NB4 (cell line): ENCODE measurements at regions not wholly inside any gene's neighbourhood (a gene's known extent, or its start where the extent isn't known, plus 50 kb on each side); places are given as distances from the start of the nearest gene placed in this dataset.

Experiments used
- DNase-seq: peaks from one replicate; pipeline ENCODE4 v3.0.0; 2010; ENCODE audit warnings: low read depth
- H3K4me3 ChIP-seq: one replicate; pipeline ENCODE4 v1.5.1; 2011; ENCODE audit warnings: mild to moderate bottlenecking, low read depth, low read length, moderate library complexity
- MYC ChIP-seq: IDR thresholded peaks from 2 replicates; pipeline ENCODE4 v1.6.1; 2011; ENCODE audit warnings: low read depth, low read length
- POLR2A ChIP-seq: IDR thresholded peaks from 2 replicates; pipeline ENCODE4 v1.6.1; 2011; ENCODE audit warnings: mild to moderate bottlenecking; ENCODE audit not compliant: insufficient read length; ENCODE audit errors: extremely low read depth
- TF ChIP-seq, protein P1 (sequence below): IDR thresholded peaks from one replicate; pipeline ENCODE4 v1.5.1; 2012; ENCODE audit warnings: low read depth, low read length
- TF ChIP-seq, protein P2 (sequence below): IDR thresholded peaks from 2 replicates; pipeline ENCODE4 v1.6.1; 2011; ENCODE audit warnings: low read depth, low read length

DNA sequence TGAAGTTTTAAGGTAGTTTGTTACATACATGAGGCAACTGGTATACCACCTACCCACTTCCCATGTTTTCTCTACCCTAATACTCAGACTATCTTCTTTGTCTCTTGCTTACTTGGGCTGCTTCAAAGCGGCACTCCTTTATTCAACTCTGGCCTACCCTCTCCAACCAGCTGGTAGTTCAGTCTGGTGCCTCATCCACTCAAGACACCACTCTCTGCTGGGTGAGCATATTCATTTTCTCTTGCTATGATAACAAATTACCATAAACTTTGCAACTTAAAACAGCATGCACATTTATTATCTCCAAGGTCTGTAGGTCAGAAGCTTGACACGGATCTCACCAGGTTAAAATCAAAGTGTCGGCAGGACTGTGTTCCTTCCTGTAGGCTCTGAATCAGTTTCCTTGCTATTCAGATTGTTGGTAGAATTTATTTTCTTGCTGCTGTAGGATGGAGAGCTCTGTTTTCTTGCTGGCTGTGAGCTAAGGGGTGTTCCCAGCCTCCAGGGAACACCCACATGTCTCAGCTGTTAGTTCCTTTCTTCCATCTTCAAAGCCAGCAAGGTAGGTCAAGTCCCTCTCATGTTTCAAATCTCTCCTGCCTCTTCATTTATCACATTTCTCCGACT is 666.0 kb downstream of the DIAPH3 start:
- TF ChIP-seq, protein P1, sequence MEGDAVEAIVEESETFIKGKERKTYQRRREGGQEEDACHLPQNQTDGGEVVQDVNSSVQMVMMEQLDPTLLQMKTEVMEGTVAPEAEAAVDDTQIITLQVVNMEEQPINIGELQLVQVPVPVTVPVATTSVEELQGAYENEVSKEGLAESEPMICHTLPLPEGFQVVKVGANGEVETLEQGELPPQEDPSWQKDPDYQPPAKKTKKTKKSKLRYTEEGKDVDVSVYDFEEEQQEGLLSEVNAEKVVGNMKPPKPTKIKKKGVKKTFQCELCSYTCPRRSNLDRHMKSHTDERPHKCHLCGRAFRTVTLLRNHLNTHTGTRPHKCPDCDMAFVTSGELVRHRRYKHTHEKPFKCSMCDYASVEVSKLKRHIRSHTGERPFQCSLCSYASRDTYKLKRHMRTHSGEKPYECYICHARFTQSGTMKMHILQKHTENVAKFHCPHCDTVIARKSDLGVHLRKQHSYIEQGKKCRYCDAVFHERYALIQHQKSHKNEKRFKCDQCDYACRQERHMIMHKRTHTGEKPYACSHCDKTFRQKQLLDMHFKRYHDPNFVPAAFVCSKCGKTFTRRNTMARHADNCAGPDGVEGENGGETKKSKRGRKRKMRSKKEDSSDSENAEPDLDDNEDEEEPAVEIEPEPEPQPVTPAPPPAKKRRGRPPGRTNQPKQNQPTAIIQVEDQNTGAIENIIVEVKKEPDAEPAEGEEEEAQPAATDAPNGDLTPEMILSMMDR, result no peak
- TF ChIP-seq, protein P2, sequence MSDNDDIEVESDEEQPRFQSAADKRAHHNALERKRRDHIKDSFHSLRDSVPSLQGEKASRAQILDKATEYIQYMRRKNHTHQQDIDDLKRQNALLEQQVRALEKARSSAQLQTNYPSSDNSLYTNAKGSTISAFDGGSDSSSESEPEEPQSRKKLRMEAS, result no peak
- TF ChIP-seq MYC, result no peak
- no peak for TF ChIP-seq POLR2A
- no peak overlapping the region for H3K4me3 ChIP-seq
- no peak for DNase-seq

DNA sequence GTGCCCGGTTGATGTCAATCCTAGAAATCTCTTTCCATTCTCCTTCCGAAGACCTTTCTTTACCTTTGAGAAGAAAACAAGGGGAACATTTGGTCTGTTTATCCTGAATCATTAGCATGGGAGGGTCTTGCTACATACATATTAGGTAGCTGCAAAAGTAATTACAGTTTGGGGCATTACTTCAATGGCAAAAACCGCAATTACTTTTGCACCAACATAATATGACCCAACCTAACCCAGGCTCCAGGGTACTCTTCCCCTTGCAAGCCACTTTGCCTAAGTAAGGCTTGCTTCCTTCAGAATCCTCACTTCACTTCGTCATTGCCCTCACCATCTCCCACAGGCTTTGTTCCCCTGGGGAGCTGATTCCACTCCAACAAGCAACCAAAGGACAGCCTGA is 662.7 kb downstream of the DIAPH3 start:
- no peak for DNase-seq
- no peak overlapping the region for H3K4me3 ChIP-seq
- no peak for TF ChIP-seq POLR2A
- TF ChIP-seq, protein P1, result no peak
- no peak for TF ChIP-seq MYC
- TF ChIP-seq, protein P2, result no peak

DNA sequence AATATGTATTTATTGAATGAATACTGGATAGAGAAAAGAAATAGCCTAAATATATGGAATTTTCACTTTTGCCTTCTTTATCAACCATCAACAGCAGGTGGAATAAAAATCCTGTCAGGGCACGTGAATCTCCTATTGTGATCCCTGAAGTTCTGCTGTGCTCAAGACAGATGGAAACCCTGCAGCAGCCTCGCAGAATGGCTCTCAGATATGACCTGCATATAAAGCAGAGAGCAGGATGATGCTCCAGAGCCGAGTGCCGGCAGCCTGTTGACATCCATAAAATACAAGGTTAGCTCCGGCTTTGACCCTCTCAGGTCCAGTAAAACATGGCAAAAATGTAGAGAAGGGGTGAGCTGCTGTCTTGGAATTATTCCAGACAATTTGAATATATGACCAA is 659.3 kb downstream of the DIAPH3 start:
- no peak for DNase-seq
- no peak overlapping the region for H3K4me3 ChIP-seq
- TF ChIP-seq MYC, result no peak
- TF ChIP-seq, protein P1, result no peak
- no peak for TF ChIP-seq POLR2A
- TF ChIP-seq, protein P2, result no peak

DNA sequence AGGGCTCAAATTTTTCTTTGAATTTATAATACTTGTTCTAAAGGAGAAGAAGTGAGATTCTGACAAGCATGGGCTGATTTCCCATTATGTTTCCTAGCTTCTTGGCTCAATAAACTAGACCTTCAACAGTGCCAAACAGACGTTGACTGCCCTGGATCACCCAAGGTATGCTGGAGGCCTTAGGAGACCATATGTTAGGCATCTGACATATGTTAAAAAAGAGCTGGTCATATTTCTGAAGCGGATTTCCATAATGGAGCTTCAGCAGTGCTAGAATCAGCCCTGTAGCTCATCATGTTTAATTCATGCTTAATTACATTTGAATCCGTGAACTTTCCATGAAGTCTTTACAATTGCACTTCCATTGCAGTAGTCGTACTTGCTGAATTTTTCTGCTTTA is 653.3 kb downstream of the DIAPH3 start:
- TF ChIP-seq MYC (no peak), POLR2A (no peak)
- TF ChIP-seq, protein P2, result no peak
- TF ChIP-seq, protein P1, result no peak

DNA sequence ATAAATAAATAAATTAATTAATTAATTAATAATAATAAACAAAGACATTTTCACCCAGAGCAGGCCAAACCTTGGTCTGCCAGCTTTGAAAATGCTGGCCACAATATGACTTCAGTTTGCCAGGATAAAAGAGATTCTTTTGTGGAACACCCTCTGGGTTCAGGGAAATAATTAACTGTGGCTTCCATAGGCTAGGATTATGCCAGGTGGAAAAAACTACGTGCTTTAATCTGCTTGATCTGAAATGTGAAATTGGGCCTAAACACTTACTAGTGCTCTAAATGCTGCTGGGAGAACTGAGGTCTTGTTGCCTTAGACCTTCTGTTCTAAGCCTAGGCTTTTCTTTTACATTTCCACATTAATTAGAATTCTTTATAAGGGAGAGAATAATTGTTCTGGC is 650.0 kb downstream of the DIAPH3 start:
- no peak overlapping the region for H3K4me3 ChIP-seq
- TF ChIP-seq POLR2A (no peak), MYC (no peak)
- TF ChIP-seq, protein P1, result no peak
- TF ChIP-seq, protein P2, result no peak
- no peak for DNase-seq

More for the DNA sequence above, 653.3 kb downstream of the DIAPH3 start:
- H3K4me3 ChIP-seq, result no peak overlapping the region
- DNase-seq, result no peak

DNA sequence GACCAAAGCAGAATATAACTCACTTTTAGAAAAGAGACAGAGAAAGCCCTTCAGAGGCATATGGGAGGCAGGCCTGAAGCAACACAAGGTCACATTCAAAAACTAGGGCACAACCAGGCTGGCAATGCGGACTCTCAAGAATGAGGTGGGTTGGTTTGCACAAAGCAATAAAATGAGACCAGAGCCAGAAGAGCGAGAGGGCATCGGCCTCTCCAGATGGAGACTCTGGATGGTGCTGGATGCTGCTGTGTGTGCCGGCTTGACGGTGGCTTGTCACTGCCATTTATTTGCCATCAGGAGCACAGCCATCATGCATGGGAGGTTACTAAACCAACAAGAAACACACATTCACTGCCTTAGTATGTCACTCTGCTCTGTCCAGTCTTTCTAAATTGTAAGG is 649.4 kb downstream of the DIAPH3 start:
- TF ChIP-seq, protein P2, result no peak
- no peak for TF ChIP-seq MYC
- TF ChIP-seq, protein P1, result no peak
- TF ChIP-seq POLR2A, result no peak
- DNase-seq, result no peak
- no peak overlapping the region for H3K4me3 ChIP-seq
